Esophagus muscularis mucosa (tissue), 4 donors: ENCODE measurements at regions not wholly inside any gene's neighbourhood (a gene's known extent, or its start where the extent isn't known, plus 50 kb on each side); places are given as distances from the start of the nearest gene placed in this dataset.

Source experiments
- DNase-seq: peaks from one replicate; pipeline ENCODE4 v3.0.0-alpha.2; 2017; ENCODE audit errors: extremely low spot score
- H3K27ac ChIP-seq, 4 donors: fragments of 200-600 bp; sonication (generic); replicated peaks in 1 of 4; 1 replicate in 3 of 4; 2 replicates in 1 of 4; pipeline ENCODE4 v1.5.1; 2016 to 2019; ENCODE audit warnings: mild to moderate bottlenecking in 1 of 4
- H3K27me3 ChIP-seq, 4 donors: fragments of 200-600 bp; sonication (generic); one replicate each; pipeline versions ENCODE4 v1.5.1 to v1.6.0; 2016 to 2019
- H3K36me3 ChIP-seq, 4 donors: fragments of 200-600 bp; sonication (generic); one replicate each; pipeline ENCODE4 v1.5.1; 2016 to 2019
- H3K4me1 ChIP-seq, 4 donors: fragments of 200-600 bp; sonication (generic); one replicate each; pipeline ENCODE4 v1.5.1; 2016 to 2019
- H3K4me3 ChIP-seq, 4 donors: fragments of 200-600 bp; sonication (generic); 1 replicate in 2 of 4; 2 replicates in 2 of 4; pipeline ENCODE4 v1.5.1; 2016 to 2019; ENCODE audit warnings: mild to moderate bottlenecking in 4 of 4, moderate library complexity in 1 of 4
- H3K9me3 ChIP-seq, 4 donors: fragments of 200-600 bp; sonication (generic); 1 replicate in 3 of 4; 2 replicates in 1 of 4; pipeline ENCODE4 v1.5.1; 2016 to 2019
- EP300 ChIP-seq: sonication (generic); formaldehyde crosslinking; IDR thresholded peaks from one replicate; pipeline ENCODE4 v1.6.1; 2017; ENCODE audit warnings: antibody characterized with exemption
- POLR2A ChIP-seq: fragments of 450-650 bp; IDR thresholded peaks from one replicate; pipeline ENCODE4 v1.6.1; 2017; ENCODE audit warnings: antibody characterized with exemption, moderate library complexity, mild to moderate bottlenecking, low read depth
- POLR2AphosphoS5 ChIP-seq, 2 donors: sonication (generic); formaldehyde crosslinking; IDR thresholded peaks; one replicate each; pipeline ENCODE4 v1.6.1; 2017; ENCODE audit warnings: antibody characterized with exemption in 2 of 2
- WGBS: methylation state at CpG from one replicate; pipeline ENCODE4 v1.1.5; 2018; 5-methylcytosine and 5-hydroxymethylcytosine counted together
- intact Hi-C: fragments of 100-400 bp; cut with DNase I; formaldehyde crosslinking; loops from one replicate; pipeline ENCODE4 v1.15.1; 2023
- TF ChIP-seq, protein P1 (sequence below), 3 experiments: fragments of 200-600 bp in 2 of 3; fragments of 450-650 bp in 1 of 3; sonication (generic) in 2 of 3; IDR thresholded peaks; one replicate each; pipeline ENCODE4 v1.5.1; 2017 to 2019; ENCODE audit warnings: antibody characterized with exemption in 3 of 3, mild to moderate bottlenecking in 2 of 3, moderate library complexity in 1 of 3

GRCh38 chr2:224268441-224268840 lies 133.5 kb downstream of the FAM124B start:
- TF ChIP-seq EP300: no peak
- TF ChIP-seq, protein P1, sequence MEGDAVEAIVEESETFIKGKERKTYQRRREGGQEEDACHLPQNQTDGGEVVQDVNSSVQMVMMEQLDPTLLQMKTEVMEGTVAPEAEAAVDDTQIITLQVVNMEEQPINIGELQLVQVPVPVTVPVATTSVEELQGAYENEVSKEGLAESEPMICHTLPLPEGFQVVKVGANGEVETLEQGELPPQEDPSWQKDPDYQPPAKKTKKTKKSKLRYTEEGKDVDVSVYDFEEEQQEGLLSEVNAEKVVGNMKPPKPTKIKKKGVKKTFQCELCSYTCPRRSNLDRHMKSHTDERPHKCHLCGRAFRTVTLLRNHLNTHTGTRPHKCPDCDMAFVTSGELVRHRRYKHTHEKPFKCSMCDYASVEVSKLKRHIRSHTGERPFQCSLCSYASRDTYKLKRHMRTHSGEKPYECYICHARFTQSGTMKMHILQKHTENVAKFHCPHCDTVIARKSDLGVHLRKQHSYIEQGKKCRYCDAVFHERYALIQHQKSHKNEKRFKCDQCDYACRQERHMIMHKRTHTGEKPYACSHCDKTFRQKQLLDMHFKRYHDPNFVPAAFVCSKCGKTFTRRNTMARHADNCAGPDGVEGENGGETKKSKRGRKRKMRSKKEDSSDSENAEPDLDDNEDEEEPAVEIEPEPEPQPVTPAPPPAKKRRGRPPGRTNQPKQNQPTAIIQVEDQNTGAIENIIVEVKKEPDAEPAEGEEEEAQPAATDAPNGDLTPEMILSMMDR (IDR thresholded peaks at IDR 0.05): no peak
- peaks cover 0 to 20% (median 13%) of the 10 kb centered on the region in 4 donors for H3K4me1 ChIP-seq
- no peaks in the 10 kb centered on the region for H3K9me3 ChIP-seq
- no peak for DNase-seq
- no peaks in the 10 kb centered on the region for H3K27me3 ChIP-seq
- peak overlapping the region in 1 of 4 donors; percentile 34 for H3K27ac ChIP-seq
- 37% methylated on average over 4 of the region's 4 CpGs for WGBS
- intact Hi-C loops: no loop called here
- H3K36me3 ChIP-seq: no peaks in the 10 kb centered on the region
- no peak overlapping the region for H3K4me3 ChIP-seq

DNA sequence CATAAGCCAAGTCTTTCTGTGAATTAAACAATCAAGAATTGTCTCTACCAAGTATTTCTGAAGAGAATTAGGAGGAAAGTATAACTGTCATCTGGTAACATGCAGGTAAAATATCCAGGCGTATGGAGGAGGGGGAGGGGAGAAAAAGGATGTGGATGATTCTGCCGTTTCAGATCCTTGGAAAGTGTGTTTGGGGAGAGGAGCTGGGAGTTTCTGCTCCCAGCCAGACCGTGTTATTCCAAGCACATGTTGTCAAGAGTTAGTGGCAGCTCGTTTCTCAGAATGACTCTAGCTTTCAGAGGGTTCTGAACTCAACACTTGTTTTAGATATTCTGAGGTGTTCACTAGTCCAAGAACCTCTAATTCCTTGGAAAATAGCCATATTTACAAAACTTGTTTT lies 137.6 kb downstream of the FAM124B start:
- WGBS: 46% methylated on average over 4 of the region's 4 CpGs
- Histone ChIP-seq H3K27me3 (no peaks in the 10 kb centered on the region), H3K27ac (no peak overlapping the region), H3K36me3 (no peaks in the 10 kb centered on the region), H3K9me3 (no peaks in the 10 kb centered on the region), H3K4me3 (no peak overlapping the region), H3K4me1 (peaks cover 0 to 38% (median 22%) of the 10 kb centered on the region in 4 donors)
- TF ChIP-seq POLR2A (no peak), POLR2AphosphoS5 (IDR thresholded peaks at IDR 0.05) (no peak)
- DNase-seq: no peak
- intact Hi-C loops: no loop called here

DNA sequence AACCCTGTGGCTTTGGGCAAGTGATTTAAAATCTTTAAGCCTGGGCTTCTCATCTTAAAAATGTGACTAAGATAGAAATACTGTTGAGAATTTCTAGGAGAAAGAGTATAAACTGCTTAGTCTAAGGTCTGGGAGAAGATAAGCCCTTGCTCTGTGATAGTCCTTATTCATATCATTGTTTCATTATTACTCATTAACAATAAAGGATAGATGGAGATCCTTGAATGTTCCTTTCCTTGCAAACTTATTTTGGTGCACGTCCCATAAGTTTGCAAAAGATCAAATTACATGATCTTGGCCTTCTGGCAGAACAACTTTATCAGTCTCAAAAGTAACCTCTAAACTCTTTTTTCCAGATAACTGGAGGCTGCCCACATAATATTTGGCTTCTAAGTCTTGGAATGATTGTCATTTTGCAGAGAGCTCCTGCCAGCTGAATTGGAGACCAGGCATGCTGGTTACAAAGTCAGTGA lies 138.3 kb downstream of the FAM124B start:
- no peak overlapping the region for H3K27ac ChIP-seq
- no peak overlapping the region for H3K4me3 ChIP-seq
- H3K9me3 ChIP-seq: no peaks in the 10 kb centered on the region
- intact Hi-C loops: no loop called here
- no peaks in the 10 kb centered on the region for H3K36me3 ChIP-seq
- 68% methylated on average over 1 of the region's 1 CpG for WGBS
- TF ChIP-seq POLR2AphosphoS5 (IDR thresholded peaks at IDR 0.05) (no peak), POLR2A (no peak), EP300 (no peak)
- TF ChIP-seq, protein P1 (IDR thresholded peaks at IDR 0.05): no peak
- no peak for DNase-seq
- H3K4me1 ChIP-seq: peaks cover 0 to 32% (median 18%) of the 10 kb centered on the region in 4 donors
- H3K27me3 ChIP-seq: no peaks in the 10 kb centered on the region

DNA sequence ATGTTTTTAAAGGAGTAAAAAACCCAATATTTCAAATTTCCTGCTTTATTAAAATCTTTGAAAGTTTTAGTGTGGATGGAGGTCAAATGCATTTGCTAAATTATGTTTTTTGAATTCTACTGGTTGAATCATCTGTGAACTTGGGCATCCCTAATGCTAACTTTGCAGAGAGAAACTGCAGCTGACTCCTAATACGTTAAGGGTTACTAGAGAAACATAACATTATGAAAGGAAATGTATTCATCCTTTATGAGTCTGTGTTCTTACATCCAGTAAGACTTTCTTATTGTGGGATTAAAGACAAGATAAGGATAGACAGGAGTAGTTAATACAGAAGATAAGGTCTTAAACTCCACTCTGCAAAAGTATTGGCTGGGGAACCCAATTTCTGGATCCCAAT lies 140.6 kb downstream of the FAM124B start:
- Histone ChIP-seq H3K27ac (no peak overlapping the region), H3K36me3 (no peaks in the 10 kb centered on the region), H3K9me3 (no peaks in the 10 kb centered on the region), H3K4me3 (no peak overlapping the region), H3K27me3 (no peaks in the 10 kb centered on the region), H3K4me1 (peaks cover 0 to 27% (median 14%) of the 10 kb centered on the region in 4 donors)
- no peak for DNase-seq
- TF ChIP-seq EP300 (no peak), POLR2A (no peak), POLR2AphosphoS5 (IDR thresholded peaks at IDR 0.05) (no peak)
- TF ChIP-seq, protein P1 (IDR thresholded peaks at IDR 0.05): no peak
- WGBS: 57% methylated on average over 1 of the region's 1 CpG
- intact Hi-C loops: no loop called here

DNA sequence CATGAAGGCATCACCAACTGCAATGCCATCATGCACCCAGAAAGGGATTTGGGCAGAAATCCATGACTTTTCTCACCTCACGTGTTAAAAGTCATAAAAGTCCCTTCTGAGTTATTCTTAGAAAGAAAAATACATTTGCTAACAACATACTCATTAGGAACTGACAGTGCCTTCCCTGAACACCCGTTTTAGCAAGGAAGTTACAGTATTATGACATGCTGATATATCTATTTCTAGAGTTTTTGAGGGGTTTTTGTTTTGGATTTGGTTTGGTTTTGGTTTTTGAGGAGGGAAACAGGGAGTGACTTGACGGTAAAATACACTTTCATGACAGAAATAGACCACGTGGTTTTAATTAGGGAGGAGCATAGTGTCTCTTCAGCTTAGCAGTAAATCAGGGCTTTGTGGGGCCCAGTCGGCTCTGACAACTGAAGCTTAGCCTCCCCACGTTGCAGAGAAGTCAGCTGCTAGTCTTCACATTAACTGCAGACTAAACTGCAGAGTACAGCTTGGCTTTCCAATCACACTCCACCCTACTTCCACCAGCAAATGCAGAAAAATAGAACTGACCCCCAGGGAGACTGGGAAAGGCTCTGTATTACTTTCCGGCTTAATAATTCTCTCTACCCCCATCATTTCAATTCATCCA lies 141.4 kb downstream of the FAM124B start:
- no peaks in the 10 kb centered on the region for H3K27me3 ChIP-seq
- TF ChIP-seq, protein P1 (IDR thresholded peaks at IDR 0.05): no peak
- TF ChIP-seq POLR2AphosphoS5 (IDR thresholded peaks at IDR 0.05) (no peak), POLR2A (no peak), EP300 (no peak)
- no peaks in the 10 kb centered on the region for H3K9me3 ChIP-seq
- H3K4me1 ChIP-seq: peaks cover 0 to 27% (median 14%) of the 10 kb centered on the region in 4 donors
- no peak for DNase-seq
- no peaks in the 10 kb centered on the region for H3K36me3 ChIP-seq
- WGBS: 14% methylated on average over 7 of the region's 7 CpGs
- intact Hi-C loops: no loop called here
- peak overlapping the region in 1 of 4 donors; percentile 5 for H3K27ac ChIP-seq
- no peak overlapping the region for H3K4me3 ChIP-seq
